Mesendoderm (in vitro differentiated cells): ENCODE measurements at regions not wholly inside any gene's neighbourhood (a gene's known extent, or its start where the extent isn't known, plus 50 kb on each side); places are given as distances from the start of the nearest gene placed in this dataset.

Experiments used
- DNase-seq: peaks from one replicate; pipeline ENCODE4 v3.0.0; 2013
- H2AK5ac ChIP-seq: 2 replicates; pipeline ENCODE4 v1.6.1; 2013; ENCODE audit warnings: low read length, inconsistent platforms
- H2BK120ac ChIP-seq: 2 replicates; pipeline ENCODE4 v1.6.1; 2013; ENCODE audit warnings: low read depth, mild to moderate bottlenecking, low read length, moderate library complexity, mixed read lengths
- H2BK15ac ChIP-seq: replicated peaks from 2 replicates; pipeline ENCODE4 v1.6.1; 2013; ENCODE audit warnings: low read depth, mild to moderate bottlenecking, moderate library complexity
- H2BK5ac ChIP-seq: 2 replicates; pipeline ENCODE4 v1.6.1; 2013; ENCODE audit warnings: low read length, inconsistent platforms
- H3K18ac ChIP-seq: 2 replicates; pipeline ENCODE4 v1.6.1; 2013; ENCODE audit warnings: mild to moderate bottlenecking, low read length, mixed read lengths
- H3K23ac ChIP-seq: one replicate; pipeline ENCODE4 v1.6.1; 2013; ENCODE audit warnings: low read length
- H3K27ac ChIP-seq: 2 replicates; pipeline ENCODE4 v1.5.1; 2013; ENCODE audit warnings: low read depth, mild to moderate bottlenecking, inconsistent platforms, low read length, moderate library complexity
- H3K27me3 ChIP-seq: 2 replicates; pipeline ENCODE4 v1.6.1; 2013; ENCODE audit warnings: low read length, control low read depth, mild to moderate bottlenecking, inconsistent platforms; ENCODE audit not compliant: insufficient read depth, poor library complexity
- H3K36me3 ChIP-seq: 2 replicates; pipeline ENCODE4 v1.6.1; 2013; ENCODE audit warnings: low read length, inconsistent platforms; ENCODE audit not compliant: control insufficient read depth, insufficient read depth
- H3K4ac ChIP-seq: one replicate; pipeline ENCODE4 v1.6.1; 2013; ENCODE audit warnings: low read depth, mild to moderate bottlenecking, low read length, moderate library complexity
- H3K4me1 ChIP-seq: 2 replicates; pipeline ENCODE4 v1.6.1; 2013; ENCODE audit warnings: low read depth, low read length, inconsistent platforms; ENCODE audit not compliant: control insufficient read depth
- H3K4me2 ChIP-seq: 2 replicates; pipeline ENCODE4 v1.6.1; 2013; ENCODE audit warnings: low read length
- H3K4me3 ChIP-seq: 2 replicates; pipeline ENCODE4 v1.5.1; 2013; ENCODE audit warnings: mild to moderate bottlenecking, low read length
- H3K56ac ChIP-seq: one replicate; pipeline ENCODE4 v1.6.1; 2013; ENCODE audit warnings: low read length
- H3K79me1 ChIP-seq: 2 replicates; pipeline ENCODE4 v1.6.1; 2013; ENCODE audit warnings: low read length, inconsistent platforms
- H3K79me2 ChIP-seq: 2 replicates; pipeline ENCODE4 v1.6.1; 2013; ENCODE audit warnings: mild to moderate bottlenecking, low read length; ENCODE audit not compliant: control insufficient read depth, insufficient read depth
- H3K9ac ChIP-seq: 2 replicates; pipeline ENCODE4 v1.6.1; 2013; ENCODE audit warnings: low read length, inconsistent platforms
- H4K5ac ChIP-seq: one replicate; pipeline ENCODE4 v1.6.1; 2013; ENCODE audit warnings: low read length
- H4K8ac ChIP-seq: one replicate; pipeline ENCODE4 v1.6.1; 2013; ENCODE audit warnings: low read depth, mild to moderate bottlenecking, control low read depth, low read length, moderate library complexity
- WGBS: extraction: QIAGEN DNeasy Blood & Tissue Kit; methylation state at CpG from one replicate; pipeline ENCODE4 v1.1.7; 2013; ENCODE audit warnings: low lambda C conversion rate, missing lambda C conversion rate; ENCODE audit not compliant: insufficient coverage; ENCODE audit errors: extremely low coverage; 5-methylcytosine and 5-hydroxymethylcytosine counted together

- no peak overlapping the region for H3K56ac ChIP-seq
- no peak overlapping the region for H2BK15ac ChIP-seq
- H3K27me3 ChIP-seq: no peaks in the 10 kb centered on the region
- no peak overlapping the region for H2BK5ac ChIP-seq
- H4K5ac ChIP-seq: no peak overlapping the region
- H2BK120ac ChIP-seq: no peak overlapping the region
- H3K36me3 ChIP-seq: no peaks in the 10 kb centered on the region
- no peak overlapping the region for H3K9ac ChIP-seq
- no peak overlapping the region for H3K4ac ChIP-seq
- DNase-seq: no peak
- H4K8ac ChIP-seq: no peak overlapping the region
- no peak overlapping the region for H3K23ac ChIP-seq
- no peak overlapping the region for H3K27ac ChIP-seq
- H2AK5ac ChIP-seq: no peak overlapping the region
- H3K4me1 ChIP-seq: no peaks in the 10 kb centered on the region
- H3K4me3 ChIP-seq: no peak overlapping the region
- H3K79me2 ChIP-seq: no peaks in the 10 kb centered on the region
- no CpG with 5 or more reads among the region's 2 CpGs for WGBS
- no peaks in the 10 kb centered on the region for H3K79me1 ChIP-seq
- no peak overlapping the region for H3K18ac ChIP-seq
- H3K4me2 ChIP-seq: no peak overlapping the region
Measured at GRCh38 chr6:87975561-87975960, 72.1 kb upstream of the SPACA1 start.

DNA sequence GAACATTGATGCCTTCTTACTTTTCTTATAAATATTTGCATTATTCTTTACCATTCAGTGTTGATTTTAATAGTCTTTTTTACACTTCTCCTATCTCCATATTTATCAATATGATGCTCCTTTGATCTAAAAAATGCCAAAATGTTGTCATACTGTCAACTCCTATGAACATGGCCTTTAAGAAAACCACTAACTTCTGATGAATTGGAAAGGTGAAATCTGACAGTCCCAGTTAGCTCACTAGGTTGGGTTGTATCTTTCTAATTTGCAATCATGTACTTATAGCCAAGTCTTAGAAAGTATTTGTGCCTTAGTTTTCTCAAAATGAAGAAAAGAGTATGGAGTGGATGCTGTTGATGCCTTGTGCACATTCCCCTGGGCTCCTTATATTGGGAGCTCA is 75.4 kb upstream of the SPACA1 start:
- Histone ChIP-seq H3K4me3 (no peak overlapping the region), H3K4me1 (no peaks in the 10 kb centered on the region), H3K27ac (no peak overlapping the region), H3K27me3 (no peaks in the 10 kb centered on the region), H3K18ac (no peak overlapping the region), H3K23ac (no peak overlapping the region), H3K79me1 (no peaks in the 10 kb centered on the region), H4K5ac (no peak overlapping the region), H3K9ac (no peak overlapping the region), H3K4ac (no peak overlapping the region), H3K36me3 (no peaks in the 10 kb centered on the region), H3K56ac (no peak overlapping the region), H2BK120ac (no peak overlapping the region), H2AK5ac (no peak overlapping the region), H2BK5ac (no peak overlapping the region), H2BK15ac (no peak overlapping the region), H3K4me2 (no peak overlapping the region), H3K79me2 (no peaks in the 10 kb centered on the region), H4K8ac (no peak overlapping the region)
- no peak for DNase-seq

GRCh38 chr6:87971605-87972262 is 75.9 kb upstream of the SPACA1 start:
- Histone ChIP-seq H3K9ac (no peak overlapping the region), H3K79me2 (no peaks in the 10 kb centered on the region), H3K79me1 (no peaks in the 10 kb centered on the region), H3K27me3 (no peaks in the 10 kb centered on the region), H3K27ac (no peak overlapping the region), H3K4me2 (no peak overlapping the region), H2BK15ac (no peak overlapping the region), H3K23ac (no peak overlapping the region), H4K5ac (no peak overlapping the region), H2BK5ac (no peak overlapping the region), H3K4me3 (no peak overlapping the region), H3K4me1 (no peaks in the 10 kb centered on the region), H3K56ac (no peak overlapping the region), H3K36me3 (no peaks in the 10 kb centered on the region), H3K4ac (no peak overlapping the region), H2AK5ac (no peak overlapping the region), H4K8ac (no peak overlapping the region), H2BK120ac (no peak overlapping the region), H3K18ac (no peak overlapping the region)
- no CpG with 5 or more reads among the region's 5 CpGs for WGBS
- DNase-seq: no peak

GRCh38 chr6:87968435-87969278 is 79.0 kb upstream of the SPACA1 start:
- Histone ChIP-seq H2BK120ac (no peak overlapping the region), H3K18ac (no peak overlapping the region), H2BK5ac (no peak overlapping the region), H4K5ac (no peak overlapping the region), H3K27ac (no peak overlapping the region), H3K9ac (peak overlapping the region; percentile 24), H3K27me3 (no peaks in the 10 kb centered on the region), H3K4me2 (peak overlapping the region; percentile 65), H3K79me1 (no peaks in the 10 kb centered on the region), H3K56ac (no peak overlapping the region), H3K36me3 (no peaks in the 10 kb centered on the region), H3K4ac (no peak overlapping the region), H3K79me2 (no peaks in the 10 kb centered on the region), H2AK5ac (no peak overlapping the region), H4K8ac (no peak overlapping the region), H3K4me3 (peak overlapping the region; percentile 36), H3K23ac (no peak overlapping the region), H3K4me1 (no peaks in the 10 kb centered on the region), H2BK15ac (no peak overlapping the region)
- WGBS: no CpG with 5 or more reads among the region's 26 CpGs
- peak; percentile 22 for DNase-seq

DNA sequence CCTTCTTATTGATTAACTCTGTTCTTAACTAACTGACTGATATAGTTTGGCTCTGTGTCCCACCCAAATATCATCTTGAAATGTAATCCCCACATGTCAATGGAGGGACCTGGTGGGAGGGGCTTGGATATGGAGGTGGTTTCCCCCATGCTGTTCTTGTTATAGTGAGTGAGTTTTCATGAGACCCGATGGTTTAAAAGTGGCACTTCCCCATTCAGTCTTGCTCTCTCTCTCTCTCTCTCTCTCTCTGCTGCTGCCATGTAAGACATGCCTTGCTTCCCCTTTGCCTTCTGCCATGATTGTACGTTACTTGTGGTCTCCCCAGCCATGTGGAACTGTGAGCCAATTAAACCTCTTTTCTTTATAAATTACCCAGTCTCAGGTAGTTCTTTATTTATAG is 81.8 kb upstream of the SPACA1 start:
- Histone ChIP-seq H4K8ac (no peak overlapping the region), H3K4me3 (no peak overlapping the region), H2BK15ac (no peak overlapping the region), H3K27ac (no peak overlapping the region), H3K18ac (no peak overlapping the region), H3K4me1 (no peaks in the 10 kb centered on the region), H3K9ac (no peak overlapping the region), H2BK120ac (no peak overlapping the region), H2BK5ac (no peak overlapping the region), H3K4ac (no peak overlapping the region), H3K27me3 (no peaks in the 10 kb centered on the region), H3K79me2 (no peaks in the 10 kb centered on the region), H3K79me1 (no peaks in the 10 kb centered on the region), H3K36me3 (no peaks in the 10 kb centered on the region), H2AK5ac (no peak overlapping the region), H3K56ac (no peak overlapping the region), H4K5ac (no peak overlapping the region), H3K4me2 (no peak overlapping the region), H3K23ac (no peak overlapping the region)
- DNase-seq: no peak
- no CpG with 5 or more reads among the region's 2 CpGs for WGBS
